ENCODE measurements at regions not wholly inside any gene's neighbourhood (a gene's known extent, or its start where the extent isn't known, plus 50 kb on each side); places are given as distances from the start of the nearest gene placed in this dataset.

- TF ChIP-seq CTCF (IDR thresholded peaks at IDR 0.05; ENCODE audit: control extremely low read depth in 1 of 3, insufficient read depth in 1 of 3, low read depth in 1 of 3, low read length in 3 of 3) (no peak), TAF1 (IDR thresholded peaks at IDR 0.05; ENCODE audit: low read depth, low read length) (no peak), YY1 (IDR thresholded peaks at IDR 0.05; ENCODE audit: low read depth, low read length) (no peak), KDM1A (IDR thresholded peaks at IDR 0.05; ENCODE audit: borderline replicate concordance, low read length) (no peak), ASH2L (IDR thresholded peaks at IDR 0.05; ENCODE audit: low read length) (no peak), EP300 (IDR thresholded peaks at IDR 0.05; ENCODE audit: borderline replicate concordance in 1 of 2, low read depth in 2 of 2, low read length in 2 of 2) (no peak), EZH2 (IDR thresholded peaks at IDR 0.05; ENCODE audit: low read depth, low read length, severe bottlenecking) (no peak), SP1 (IDR thresholded peaks at IDR 0.05; ENCODE audit: low read depth, low read length) (no peak), TEAD4 (IDR thresholded peaks at IDR 0.05; ENCODE audit: low read depth, low read length) (no peak), FOSL1 (IDR thresholded peaks at IDR 0.05; ENCODE audit: insufficient read depth, low read depth, low read length) (no peak)
Measured at GRCh38 chr9:7348692-7349091, 450.9 kb downstream of the DMAC1 start.

Measured in H1 (cell line).